Globus pallidus (tissue), 1 donor: ENCODE measurements at regions not wholly inside any gene's neighbourhood (a gene's known extent, or its start where the extent isn't known, plus 50 kb on each side); places are given as distances from the start of the nearest gene placed in this dataset.
A peak's percentile ranks its signal among the peaks of the same experiment; 100 is the strongest.

Experiments used
- DNase-seq: peaks from one replicate; pipeline ENCODE4 v3.0.0-alpha.2; 2015; ENCODE audit warnings: low spot score

DNA sequence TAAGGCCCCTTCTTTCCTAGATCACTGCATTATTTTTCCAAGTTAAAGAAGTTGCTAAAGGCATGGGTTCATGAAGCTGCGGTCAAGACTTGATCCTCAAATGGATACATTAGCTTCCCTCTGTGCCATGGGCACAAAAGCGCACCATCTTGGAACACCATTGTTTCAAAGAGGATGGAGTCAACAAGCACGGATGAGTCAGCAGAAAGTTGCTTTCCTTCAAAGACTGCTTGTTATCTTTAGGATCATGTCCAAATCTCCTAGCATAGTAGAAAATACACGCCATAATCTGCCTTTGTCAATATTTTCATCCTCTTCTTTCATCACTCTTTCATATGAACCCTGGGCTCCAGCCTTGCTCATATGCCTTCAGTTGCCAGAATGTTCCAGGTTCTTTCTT, 226.8 kb upstream of the GATB start:
- no peak for DNase-seq

DNA sequence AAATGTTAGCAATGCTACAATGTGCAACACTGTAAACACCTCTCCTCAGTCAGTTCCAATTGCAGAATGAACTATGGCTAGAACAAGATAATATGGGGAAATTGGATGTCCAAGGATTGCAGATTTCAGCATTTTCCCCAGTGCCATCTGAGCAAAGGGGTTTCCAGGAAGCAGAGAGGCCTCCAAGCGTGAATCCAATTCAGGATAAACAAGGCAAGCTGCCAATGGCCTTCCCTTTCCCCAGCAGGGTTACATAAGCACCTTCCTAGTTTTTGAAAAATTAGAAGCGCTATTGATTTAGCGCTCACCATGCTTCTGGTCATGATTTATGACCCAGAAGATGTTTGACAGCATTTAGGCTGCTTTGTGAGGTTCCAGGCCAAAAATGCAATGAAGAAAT, 223.0 kb upstream of the GATB start:
- peak; percentile 37 for DNase-seq

DNA sequence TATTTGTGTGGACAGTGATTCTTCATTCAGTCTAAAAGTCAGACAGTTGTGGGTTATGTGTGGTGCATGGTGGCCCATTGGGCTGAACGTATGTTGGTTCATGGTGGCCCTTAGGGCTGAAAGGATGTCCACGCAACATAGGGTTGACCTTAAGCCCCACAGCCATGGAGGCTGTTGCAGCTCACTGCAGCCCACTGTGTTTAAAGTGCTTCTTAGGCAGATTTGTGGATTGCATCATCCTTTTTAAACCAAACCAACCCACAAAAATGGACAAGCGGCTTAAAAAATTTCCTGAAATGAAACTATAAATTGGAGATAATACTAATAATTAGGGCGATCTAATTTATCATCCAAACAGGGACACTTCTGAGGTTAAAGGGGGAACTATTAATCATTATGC, 219.0 kb upstream of the GATB start:
- DNase-seq, result no peak

DNA sequence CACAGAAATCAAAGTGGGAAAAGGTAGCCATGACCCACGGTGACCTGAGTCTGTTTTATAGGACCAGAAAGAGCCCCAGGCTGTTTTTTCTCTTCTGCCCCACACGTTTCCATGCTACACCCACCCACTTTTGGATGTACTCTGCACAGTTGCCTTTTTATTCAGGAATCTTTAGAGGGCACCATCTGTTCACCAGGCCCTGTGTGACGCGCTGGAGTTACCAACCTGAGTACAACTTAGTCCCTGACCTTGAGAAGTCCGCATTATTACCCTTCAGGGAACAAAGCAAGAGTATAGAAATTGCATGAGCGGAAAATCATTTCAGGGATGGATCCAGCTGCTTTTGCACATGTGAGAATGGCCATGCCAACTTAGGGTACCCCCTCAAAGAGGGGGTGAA, 207.8 kb upstream of the GATB start:
- DNase-seq, result no peak

DNA sequence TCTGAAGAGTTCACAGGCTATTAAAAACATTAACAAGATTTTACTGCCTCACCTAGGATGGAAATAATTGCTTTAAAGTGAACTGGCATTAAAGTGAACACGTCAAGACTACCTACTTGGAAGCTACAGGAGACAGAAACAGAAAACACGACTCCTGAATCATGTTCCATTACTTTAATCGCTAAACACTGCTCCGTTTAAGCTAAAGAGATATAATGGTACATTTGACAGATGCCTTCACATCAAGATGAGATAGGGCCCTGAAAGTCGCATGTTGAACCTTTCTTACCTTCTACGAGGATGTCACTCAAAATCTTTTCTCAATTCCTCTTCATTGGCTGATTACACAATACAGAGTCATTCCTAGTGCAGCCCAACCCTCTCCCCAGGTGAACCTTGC, 206.3 kb upstream of the GATB start:
- no peak for DNase-seq

DNA sequence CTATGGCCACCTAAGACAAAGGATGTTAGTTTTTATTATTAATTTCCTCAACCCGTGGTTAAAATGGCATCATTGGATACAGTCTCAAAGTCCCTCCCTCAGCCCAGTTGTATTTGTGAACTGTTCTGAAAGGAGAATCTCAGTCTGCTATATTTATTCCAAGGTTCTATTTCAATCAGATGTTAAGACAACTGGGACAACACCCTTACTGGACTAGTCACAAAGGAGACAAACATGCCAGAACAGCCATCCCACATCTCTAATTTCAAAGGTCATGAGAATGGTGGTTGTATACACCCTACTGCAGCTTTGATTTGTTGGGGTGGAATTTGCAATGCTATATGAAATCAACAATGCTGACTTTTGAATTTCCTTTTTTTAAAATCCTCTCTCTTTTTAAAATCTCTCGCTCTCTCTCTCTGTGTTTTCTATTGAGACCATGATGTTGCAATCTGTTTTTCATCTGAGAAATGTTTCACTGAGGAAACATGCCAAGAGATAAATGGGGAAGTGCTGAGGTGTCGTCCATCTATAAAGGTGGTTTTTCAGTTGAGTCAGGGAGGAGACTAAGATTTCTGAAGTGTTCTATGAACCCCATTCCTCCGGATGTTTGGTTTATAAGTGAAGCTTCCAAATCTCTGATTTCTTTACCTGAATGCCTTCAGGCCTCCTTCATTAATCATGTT, 201.5 kb upstream of the GATB start:
- no peak for DNase-seq

DNA sequence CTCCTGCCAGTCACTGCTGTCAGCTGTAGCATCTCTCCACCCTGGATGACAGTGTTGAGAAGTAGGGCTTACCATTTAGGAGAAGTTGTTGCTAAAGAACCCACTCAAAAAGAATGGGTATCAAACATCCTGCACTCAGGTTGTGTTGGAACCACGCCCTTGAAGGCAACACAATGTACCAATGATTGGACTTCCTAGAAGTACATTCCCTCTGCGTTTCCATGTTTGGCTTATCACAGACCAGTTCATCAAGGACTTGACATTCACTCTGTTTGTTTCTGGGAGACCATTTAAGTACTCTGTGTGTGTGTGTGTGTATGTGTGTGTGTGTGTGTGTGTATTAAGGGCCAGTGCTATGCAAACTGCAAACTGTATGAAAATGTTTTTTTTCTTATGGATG, 200.6 kb upstream of the GATB start:
- DNase-seq, result no peak

DNA sequence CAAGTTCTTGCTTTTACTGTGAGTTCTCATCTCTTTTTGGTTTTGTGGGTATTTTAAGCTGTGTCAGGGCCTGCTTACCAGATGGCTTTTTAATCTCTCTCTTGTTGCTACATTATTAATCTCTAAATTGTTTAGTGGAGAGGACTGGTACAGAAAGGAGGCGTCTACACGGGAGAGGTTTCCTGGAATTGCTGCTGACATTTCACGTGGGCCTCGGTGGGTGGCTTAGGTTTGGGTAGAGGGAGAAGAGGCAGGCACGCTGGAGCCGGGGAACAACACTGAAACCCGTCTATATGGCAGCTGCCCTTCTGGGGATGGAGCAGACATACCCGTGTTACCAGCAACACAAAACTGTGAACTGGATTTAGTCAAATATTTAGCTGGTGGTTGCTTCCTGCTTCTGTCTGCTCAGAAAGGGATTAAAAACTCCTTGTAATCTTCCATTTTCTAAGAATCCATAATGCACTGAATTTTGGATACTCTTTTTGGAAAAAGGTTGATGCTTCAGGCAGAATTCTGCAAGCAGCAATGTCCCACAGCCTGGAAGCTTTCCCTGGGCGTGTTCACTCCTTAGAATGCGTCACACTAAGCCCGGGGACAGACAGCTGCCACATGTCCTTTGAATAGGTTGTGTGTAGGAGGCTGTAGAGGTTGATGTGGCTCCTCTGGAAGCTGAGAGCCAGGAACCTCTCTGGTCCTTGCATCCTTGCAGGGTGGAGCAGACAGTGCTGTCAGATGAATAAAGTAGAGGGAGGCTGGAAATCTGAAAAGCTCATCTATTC, 199.8 kb upstream of the GATB start:
- no peak for DNase-seq

DNA sequence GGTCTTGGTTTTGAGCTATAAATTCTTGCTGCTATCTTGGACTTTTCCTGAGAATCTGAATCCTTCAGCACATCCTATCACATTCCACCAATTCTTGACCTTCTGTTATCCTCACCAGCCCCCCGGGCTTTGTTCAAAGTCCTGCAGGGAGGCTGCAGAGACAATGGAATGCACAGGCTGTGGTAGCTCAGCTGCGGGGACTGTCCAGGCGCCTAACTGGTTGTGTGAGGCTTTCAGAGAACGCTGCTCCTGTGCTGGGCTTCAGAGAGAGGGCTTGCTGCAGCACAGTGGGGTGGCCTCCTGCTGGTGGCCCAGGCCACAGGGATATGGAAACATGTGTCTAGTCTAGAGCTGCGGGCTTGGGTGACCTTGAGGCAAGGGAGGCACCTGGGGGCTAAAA, 196.3 kb upstream of the GATB start:
- DNase-seq, result no peak

DNA sequence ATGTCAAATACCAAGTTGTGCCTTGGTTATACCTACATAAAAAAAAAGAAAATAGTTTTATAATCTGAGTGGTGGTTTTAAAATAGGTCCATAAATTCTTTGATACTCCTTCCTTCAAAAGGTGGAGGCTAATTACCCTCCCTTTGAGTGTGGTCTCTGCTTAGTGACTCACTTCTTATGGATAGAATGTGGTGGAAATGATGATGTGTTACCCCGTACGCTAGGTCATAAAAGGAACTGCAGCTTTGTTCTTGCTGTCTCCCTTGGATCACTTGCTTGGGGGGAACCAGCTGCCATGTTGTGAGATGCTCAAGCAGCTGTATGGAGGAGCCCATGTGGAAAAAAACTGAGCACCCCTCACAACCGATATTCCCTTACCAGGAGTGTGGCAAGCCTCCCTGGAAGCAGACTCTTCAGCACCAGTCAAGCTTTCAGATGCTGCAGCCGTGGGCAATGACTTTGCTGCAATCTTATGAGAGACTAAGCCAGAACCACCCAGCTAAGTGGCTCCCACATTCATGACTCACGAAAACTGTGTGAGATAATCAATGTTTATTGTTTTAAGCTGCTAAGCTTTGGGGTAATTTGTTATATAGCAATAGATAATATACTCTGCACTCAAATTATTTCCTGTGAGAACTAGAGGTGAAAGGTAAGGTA, 195.0 kb upstream of the GATB start:
- no peak for DNase-seq

DNA sequence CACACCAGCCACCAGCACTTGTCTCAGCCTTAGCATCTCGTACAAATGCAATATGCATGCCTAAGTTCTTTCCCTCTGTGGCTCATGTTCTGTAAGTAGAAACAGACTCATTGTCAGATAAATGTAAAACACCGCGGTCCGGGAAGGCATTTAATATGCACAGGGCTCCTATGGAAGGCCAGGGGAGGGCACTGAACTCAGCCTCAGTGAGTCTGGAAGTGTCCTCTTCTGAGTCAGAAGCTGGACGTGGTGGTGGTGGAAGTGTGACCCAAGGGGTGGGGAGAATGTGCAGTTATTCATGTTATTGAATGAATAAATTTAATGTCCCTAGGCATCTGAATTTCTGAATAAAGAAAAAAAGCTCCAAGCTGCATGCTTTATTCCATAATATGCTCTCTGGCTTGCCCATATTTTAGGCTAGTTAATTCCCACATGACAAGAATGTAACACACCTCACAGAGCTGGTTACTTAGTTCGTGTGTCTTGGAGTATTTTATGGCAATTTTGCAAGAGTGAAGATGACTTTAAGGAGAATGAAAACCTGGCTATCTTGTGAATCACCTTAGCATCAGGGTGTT, 193.1 kb upstream of the GATB start:
- DNase-seq, result no peak

DNA sequence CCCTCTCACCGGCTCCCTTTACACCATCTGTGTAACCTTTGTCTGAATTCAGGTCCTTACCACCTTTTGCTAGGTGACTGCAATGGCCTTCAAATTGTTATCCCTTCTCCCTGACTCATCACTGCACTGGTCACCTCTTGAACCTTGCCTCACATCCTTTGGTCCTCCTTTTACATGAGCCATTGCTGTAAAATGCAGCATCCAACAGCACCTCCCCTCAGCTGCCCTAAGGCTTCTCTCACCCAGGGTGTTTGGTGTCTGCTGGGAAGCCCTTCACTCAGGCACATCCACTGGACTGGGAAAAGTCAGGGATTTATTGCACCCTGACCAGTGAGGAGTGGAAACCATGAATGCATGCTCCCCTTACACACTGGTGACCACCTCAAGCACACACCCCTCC, 192.5 kb upstream of the GATB start:
- no peak for DNase-seq

DNA sequence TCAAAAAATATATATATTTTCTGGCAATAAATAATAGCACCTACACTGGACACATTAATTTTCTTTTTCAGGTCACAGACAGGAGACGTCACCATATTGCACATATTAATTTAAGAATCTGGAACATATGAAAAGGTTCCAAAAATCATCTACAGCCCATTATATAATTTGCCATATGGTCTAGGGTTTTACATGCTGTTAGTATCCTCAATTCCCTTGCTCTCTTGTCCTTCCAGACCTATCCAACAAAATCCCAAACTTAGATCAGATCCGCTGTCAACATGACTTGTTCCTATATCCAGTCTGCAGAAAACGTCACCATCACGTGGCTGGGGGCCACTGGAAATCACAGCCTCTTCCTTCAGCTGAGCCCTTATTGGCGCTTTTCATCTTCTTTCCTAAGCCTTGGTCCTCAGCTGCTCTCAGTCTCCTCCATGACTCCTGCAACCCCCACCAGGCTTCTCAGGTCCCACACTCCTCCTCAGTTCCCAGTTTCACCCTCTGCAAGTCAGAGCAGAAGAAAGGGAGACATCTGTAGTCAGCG, 192.0 kb upstream of the GATB start:
- DNase-seq, result no peak

DNA sequence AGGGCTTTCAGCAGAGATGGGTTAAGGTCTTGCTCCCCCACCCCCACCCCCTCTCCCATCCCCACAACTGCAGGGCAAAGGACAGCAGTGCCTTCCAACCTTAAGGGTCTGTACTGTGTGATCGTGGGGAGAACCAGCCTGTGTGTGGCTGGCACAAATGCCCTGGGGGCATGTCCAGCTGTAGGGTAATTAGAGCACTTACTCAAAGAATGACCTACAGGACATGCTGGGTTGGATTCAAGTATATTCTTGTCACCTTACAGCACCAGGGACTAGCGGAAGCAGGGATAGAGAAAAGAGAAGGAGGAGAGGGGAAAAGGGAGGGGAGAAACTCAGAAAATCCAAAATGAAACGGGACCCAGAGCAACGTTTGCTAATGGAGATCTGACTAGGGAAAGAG, 191.3 kb upstream of the GATB start:
- DNase-seq, result no peak

DNA sequence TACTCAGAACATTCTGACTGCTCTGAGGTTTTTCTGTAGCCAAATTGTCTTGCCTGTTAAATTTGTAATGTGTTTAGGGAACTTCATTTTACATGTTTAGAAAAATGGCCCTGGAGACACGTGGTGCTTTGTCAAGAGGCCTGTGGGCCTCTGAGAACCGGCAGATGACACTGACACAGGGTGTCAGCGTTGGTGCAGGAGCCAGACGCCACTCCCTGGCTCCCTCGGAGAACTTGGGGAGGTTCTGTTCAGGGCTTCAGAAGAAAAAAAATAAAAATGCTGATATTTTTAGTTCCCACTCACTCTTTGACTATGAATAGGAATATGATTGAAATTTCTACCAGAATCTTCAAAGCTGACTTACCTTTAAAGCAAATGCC, 190.9 kb upstream of the GATB start:
- no peak for DNase-seq

DNA sequence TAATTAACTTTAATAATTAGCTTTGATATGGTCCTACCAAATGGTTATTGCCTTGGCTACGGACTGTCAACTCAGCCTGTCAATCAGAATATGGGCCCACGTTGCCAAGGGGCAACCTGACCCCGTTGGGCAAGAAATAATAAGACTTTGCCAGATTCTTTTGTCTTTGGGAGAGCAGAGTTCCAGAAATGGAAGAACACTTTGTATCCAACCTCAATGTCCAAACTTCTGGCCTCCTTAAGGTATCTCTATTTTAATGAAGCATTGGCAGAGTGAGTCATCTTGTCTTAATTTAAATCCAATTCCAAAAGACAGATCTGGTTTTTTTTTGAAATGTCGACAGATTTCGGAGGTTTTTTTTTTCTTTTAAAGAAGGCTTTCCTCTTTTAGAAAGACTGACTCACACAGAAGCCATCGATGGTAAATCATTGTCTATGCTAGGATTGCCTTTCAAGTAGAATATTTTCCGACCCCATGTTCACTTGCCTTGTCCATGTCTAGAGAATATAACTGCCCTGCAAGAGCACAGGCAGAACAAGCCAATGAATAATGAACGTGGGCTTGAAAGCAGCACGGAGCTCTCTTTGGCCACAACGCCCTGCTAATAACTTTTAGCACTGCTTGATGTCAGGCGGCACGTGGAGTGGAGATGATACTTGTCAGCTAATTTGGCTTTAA, 190.3 kb upstream of the GATB start:
- DNase-seq, result peak; percentile 33

DNA sequence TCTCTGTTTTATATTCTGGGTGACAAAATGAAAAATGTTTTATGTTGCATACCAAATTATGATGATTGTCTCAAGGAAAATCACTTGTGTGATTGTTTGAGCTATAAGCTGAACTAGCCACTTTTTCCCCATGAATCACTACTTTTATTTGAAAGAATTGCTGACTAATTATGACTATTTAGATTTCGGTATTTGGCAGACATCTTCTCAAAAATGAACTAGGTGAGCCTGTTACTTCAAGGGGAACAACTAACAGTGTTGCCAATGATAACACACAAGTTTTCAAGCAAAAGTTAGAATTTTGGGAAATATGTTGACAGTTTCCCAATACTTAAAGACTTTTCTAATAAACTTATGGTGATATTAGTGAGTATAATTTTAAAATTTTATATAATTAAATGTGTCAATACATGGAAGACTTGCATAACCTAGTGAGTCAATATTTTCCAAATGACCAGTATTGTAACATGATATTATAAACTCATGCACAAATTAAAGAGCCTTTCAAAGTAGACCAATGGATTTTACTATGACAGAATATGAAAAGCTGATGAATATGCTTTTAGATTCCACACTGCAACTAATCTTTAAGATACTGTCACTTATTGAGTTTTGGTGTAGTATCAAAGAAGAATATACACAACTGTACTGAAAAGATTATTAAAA, 187.7 kb upstream of the GATB start:
- DNase-seq, result no peak

DNA sequence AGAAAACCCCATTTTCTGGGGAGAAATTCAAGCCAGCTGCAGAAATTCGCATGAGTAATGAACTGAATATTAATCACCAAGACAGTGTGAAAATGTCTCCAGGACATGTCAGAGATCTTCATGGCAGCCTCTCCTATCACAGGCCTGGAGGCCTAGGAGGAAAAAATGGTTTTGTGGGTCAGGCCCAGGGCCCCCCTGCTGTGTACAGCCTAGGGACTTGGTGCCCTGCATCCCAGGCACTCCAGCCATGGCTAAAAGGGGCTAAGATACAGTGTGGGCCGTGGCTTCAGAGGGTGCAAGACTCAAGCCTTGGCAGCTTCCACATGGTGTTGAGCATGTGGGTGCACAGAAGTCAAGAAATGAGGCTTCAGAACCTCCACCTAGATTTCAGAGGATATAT, 185.9 kb upstream of the GATB start:
- DNase-seq, result no peak

DNA sequence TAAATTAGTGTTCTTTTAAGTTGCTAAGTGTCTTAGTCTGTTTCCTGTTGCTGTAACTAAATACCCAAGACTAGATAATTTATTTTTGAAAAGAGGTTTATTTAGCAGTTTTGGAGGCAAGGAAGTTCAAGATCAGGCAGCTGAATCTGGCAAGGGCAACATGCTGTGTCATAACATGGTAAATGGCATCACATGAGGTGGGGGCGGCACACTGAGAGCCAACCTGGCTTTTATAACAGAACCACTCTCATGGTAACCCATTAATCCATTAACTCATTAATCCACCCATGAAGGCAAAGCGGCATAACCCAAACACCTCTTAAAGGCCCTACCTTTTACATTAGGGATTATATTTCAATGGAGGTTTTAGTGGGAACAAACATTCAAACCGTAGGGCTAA, 182.2 kb upstream of the GATB start:
- no peak for DNase-seq

DNA sequence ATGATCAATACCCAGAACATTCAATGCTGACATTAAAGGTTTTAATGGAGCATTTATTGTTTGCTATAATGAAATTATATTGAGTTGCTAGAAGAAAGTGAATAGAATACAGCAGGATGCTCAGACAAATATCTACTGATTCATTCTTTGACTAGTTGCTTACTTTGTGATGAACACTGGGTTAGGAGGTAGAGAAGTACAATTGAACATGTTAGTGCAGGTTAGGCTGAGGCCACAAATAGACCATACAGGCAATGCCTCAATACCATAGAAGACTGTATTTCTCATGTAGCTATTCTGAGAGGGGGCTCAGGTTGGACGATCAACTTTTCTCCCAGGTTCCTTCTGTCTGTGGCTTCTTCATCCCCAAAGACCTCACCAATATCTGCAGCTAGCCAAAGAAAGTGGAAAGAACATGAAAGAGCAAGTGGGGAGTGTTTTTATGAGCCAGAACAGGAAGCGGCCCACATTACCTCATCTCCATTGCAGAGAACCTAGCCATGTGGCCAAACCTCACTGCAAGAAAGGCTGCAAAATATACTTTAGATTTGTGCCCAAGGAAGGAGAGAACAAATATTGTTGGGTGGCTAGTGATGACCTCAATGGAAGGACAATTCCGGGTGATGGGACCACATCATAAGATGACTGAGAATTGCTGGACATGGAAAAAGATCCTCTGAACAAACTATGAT, 180.3 kb upstream of the GATB start:
- no peak for DNase-seq

DNA sequence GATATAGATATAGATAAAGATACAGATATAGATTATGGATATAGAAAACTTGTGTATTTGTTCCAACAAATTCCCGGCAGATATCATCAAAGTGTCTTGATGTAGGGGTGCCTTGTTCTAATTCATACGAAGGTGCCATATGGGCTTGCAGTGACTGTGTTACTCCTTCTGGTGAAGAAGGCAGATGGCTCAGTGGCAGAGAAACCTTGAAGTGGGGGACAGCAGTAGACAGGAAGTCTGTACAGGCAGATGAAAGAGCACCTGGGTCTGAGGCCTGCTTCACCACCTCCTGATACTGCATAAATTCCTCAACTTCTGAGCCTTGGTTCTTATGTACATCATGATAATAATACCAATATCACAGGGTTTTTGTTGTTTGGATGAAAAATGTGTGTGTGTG, 179.5 kb upstream of the GATB start:
- DNase-seq, result no peak
